ENCODE measurements at regions not wholly inside any gene's neighbourhood (a gene's known extent, or its start where the extent isn't known, plus 50 kb on each side); places are given as distances from the start of the nearest gene placed in this dataset.

- TF ChIP-seq GATA3 (IDR thresholded peaks at IDR 0.05; ENCODE audit: low read depth, low read length) (no peak), GATA2 (IDR thresholded peaks at IDR 0.05; ENCODE audit: low read depth, low read length) (no peak)
Measured at GRCh38 chr18:30457156-30457555, 585.4 kb downstream of the DSC3 start.

GRCh38 chr18:30455741-30456140 is 586.8 kb downstream of the DSC3 start:
- no peak for TF ChIP-seq GATA2 (IDR thresholded peaks at IDR 0.05; ENCODE audit: low read depth, low read length)

- TF ChIP-seq GATA2 (IDR thresholded peaks at IDR 0.05; ENCODE audit: low read depth, low read length) (no peak), GATA3 (IDR thresholded peaks at IDR 0.05; ENCODE audit: low read depth, low read length) (no peak)
Measured at GRCh38 chr18:30454920-30455319, 587.6 kb downstream of the DSC3 start.

GRCh38 chr18:30451981-30452380 is 590.6 kb downstream of the DSC3 start:
- TF ChIP-seq GATA3 (IDR thresholded peaks at IDR 0.05; ENCODE audit: low read depth, low read length): no peak
- TF ChIP-seq GATA2 (IDR thresholded peaks at IDR 0.05; ENCODE audit: low read depth, low read length): no peak

GRCh38 chr18:30450927-30451326 is 591.6 kb downstream of the DSC3 start:
- TF ChIP-seq GATA2 (IDR thresholded peaks at IDR 0.05; ENCODE audit: low read depth, low read length): peak; percentile 22; the same call in 1 of the 2 replicates
- no peak for TF ChIP-seq GATA3 (IDR thresholded peaks at IDR 0.05; ENCODE audit: low read depth, low read length)

GRCh38 chr18:30446605-30447004 is 595.9 kb downstream of the DSC3 start:
- TF ChIP-seq GATA3 (IDR thresholded peaks at IDR 0.05; ENCODE audit: low read depth, low read length) (no peak), GATA2 (IDR thresholded peaks at IDR 0.05; ENCODE audit: low read depth, low read length) (no peak)

- no peak for TF ChIP-seq GATA3 (IDR thresholded peaks at IDR 0.05; ENCODE audit: low read depth, low read length)
- TF ChIP-seq GATA2 (IDR thresholded peaks at IDR 0.05; ENCODE audit: low read depth, low read length): no peak
Measured at GRCh38 chr18:30444544-30444943, 598.0 kb downstream of the DSC3 start.

GRCh38 chr18:30440351-30440750 is 602.2 kb downstream of the DSC3 start:
- TF ChIP-seq GATA2 (IDR thresholded peaks at IDR 0.05; ENCODE audit: low read depth, low read length) (no peak), GATA3 (IDR thresholded peaks at IDR 0.05; ENCODE audit: low read depth, low read length) (no peak)

- no peak for TF ChIP-seq GATA2 (IDR thresholded peaks at IDR 0.05; ENCODE audit: low read depth, low read length)
- no peak for TF ChIP-seq GATA3 (IDR thresholded peaks at IDR 0.05; ENCODE audit: low read depth, low read length)
Measured at GRCh38 chr18:30439174-30439573, 603.4 kb downstream of the DSC3 start.

GRCh38 chr18:30432349-30432748 is 610.2 kb downstream of the DSC3 start:
- TF ChIP-seq GATA2 (IDR thresholded peaks at IDR 0.05; ENCODE audit: low read depth, low read length) (no peak), GATA3 (IDR thresholded peaks at IDR 0.05; ENCODE audit: low read depth, low read length) (no peak)

- no peak for TF ChIP-seq GATA3 (IDR thresholded peaks at IDR 0.05; ENCODE audit: low read depth, low read length)
- TF ChIP-seq GATA2 (IDR thresholded peaks at IDR 0.05; ENCODE audit: low read depth, low read length): no peak
Measured at GRCh38 chr18:30415903-30416302, 626.6 kb downstream of the DSC3 start.

- TF ChIP-seq GATA2 (IDR thresholded peaks at IDR 0.05; ENCODE audit: low read depth, low read length) (no peak), GATA3 (IDR thresholded peaks at IDR 0.05; ENCODE audit: low read depth, low read length) (no peak)
Measured at GRCh38 chr18:30409120-30409519, 633.4 kb downstream of the DSC3 start.

- TF ChIP-seq GATA3 (IDR thresholded peaks at IDR 0.05; ENCODE audit: low read depth, low read length) (no peak), GATA2 (IDR thresholded peaks at IDR 0.05; ENCODE audit: low read depth, low read length) (no peak)
Measured at GRCh38 chr18:30406728-30407127, 635.8 kb downstream of the DSC3 start.

- no peak for TF ChIP-seq GATA2 (IDR thresholded peaks at IDR 0.05; ENCODE audit: low read depth, low read length)
- no peak for TF ChIP-seq GATA3 (IDR thresholded peaks at IDR 0.05; ENCODE audit: low read depth, low read length)
Measured at GRCh38 chr18:30405038-30405437, 637.5 kb downstream of the DSC3 start.

GRCh38 chr18:30404422-30404821 is 638.1 kb downstream of the DSC3 start:
- TF ChIP-seq GATA3 (IDR thresholded peaks at IDR 0.05; ENCODE audit: low read depth, low read length) (no peak), GATA2 (IDR thresholded peaks at IDR 0.05; ENCODE audit: low read depth, low read length) (no peak)

- no peak for TF ChIP-seq GATA2 (IDR thresholded peaks at IDR 0.05; ENCODE audit: low read depth, low read length)
- no peak for TF ChIP-seq GATA3 (IDR thresholded peaks at IDR 0.05; ENCODE audit: low read depth, low read length)
Measured at GRCh38 chr18:30403278-30403677, 639.3 kb downstream of the DSC3 start.

All from SH-SY5Y (cell line).